Aorta (tissue), 5 donors: ENCODE measurements at regions not wholly inside any gene's neighbourhood (a gene's known extent, or its start where the extent isn't known, plus 50 kb on each side); places are given as distances from the start of the nearest gene placed in this dataset.

Experiments used
- ATAC-seq: fragments of 200-7000 bp; cut with Tn5 transposase; one replicate; pipeline ENCODE4 v1.9.1; 2022; ENCODE audit warnings: moderate library complexity; ENCODE audit not compliant: low FRiP score
- DNase-seq, 2 donors: peaks; one replicate each; pipeline ENCODE4 v3.0.0-alpha.2; 2020
- H3K27ac ChIP-seq, 2 donors: one replicate each; pipeline ENCODE4 v1.5.1; 2013; ENCODE audit warnings: low read length in 2 of 2, mild to moderate bottlenecking in 2 of 2, moderate library complexity in 2 of 2, control low read depth in 1 of 2, inconsistent platforms in 1 of 2, low read depth in 1 of 2
- H3K27me3 ChIP-seq, 2 donors: one replicate each; pipeline ENCODE4 v1.6.1; 2013; ENCODE audit warnings: control low read depth in 1 of 2, low read length in 1 of 2, mild to moderate bottlenecking in 1 of 2, moderate library complexity in 1 of 2; ENCODE audit not compliant: insufficient read depth in 2 of 2, control insufficient read depth in 1 of 2
- H3K36me3 ChIP-seq, 2 donors: one replicate each; pipeline ENCODE4 v1.6.1; 2013; ENCODE audit warnings: control low read depth in 1 of 2, low read length in 1 of 2, mild to moderate bottlenecking in 1 of 2; ENCODE audit not compliant: insufficient read depth in 2 of 2, control insufficient read depth in 1 of 2
- H3K4me1 ChIP-seq, 2 donors: one replicate each; pipeline ENCODE4 v1.6.1; 2013; ENCODE audit warnings: low read length in 2 of 2, control low read depth in 1 of 2, mild to moderate bottlenecking in 1 of 2, moderate library complexity in 1 of 2; ENCODE audit not compliant: insufficient read depth in 2 of 2, control insufficient read depth in 1 of 2
- H3K4me3 ChIP-seq, 2 donors: one replicate each; pipeline ENCODE4 v1.5.1; 2013; ENCODE audit warnings: low read length in 2 of 2, control low read depth in 1 of 2, mild to moderate bottlenecking in 1 of 2
- H3K9me3 ChIP-seq: one replicate; pipeline ENCODE4 v1.6.1; 2013; ENCODE audit warnings: mild to moderate bottlenecking, low read length; ENCODE audit not compliant: control insufficient read depth
- WGBS, 2 donors: extraction: QIAGEN DNeasy Blood & Tissue Kit; methylation state at CpG; one replicate each; pipeline ENCODE4 v1.1.7; 2013; 5-methylcytosine and 5-hydroxymethylcytosine counted together
- intact Hi-C, 2 donors: fragments of 100-400 bp; cut with DNase I; formaldehyde crosslinking; loops; one replicate each; pipeline versions ENCODE4 v1.14.2 to v1.15.0; 2022
- donor health status: healthy with polysubstance abuse.
- donor health status: Bipolar disorder and iron deficiency.
- donor health status: DM: no; HTN: no; CAD: no.
- donor health status: DM: no; HTN: no; CAD: no.
- donor health status: DM: yes; HTN: yes; CAD: no.

- Histone ChIP-seq H3K9me3 (no peaks in the 10 kb centered on the region), H3K36me3 (no peaks in the 10 kb centered on the region), H3K4me3 (no peak overlapping the region), H3K27me3 (no peaks in the 10 kb centered on the region), H3K4me1 (peaks cover 2% of the 10 kb centered on the region in 2 donors), H3K27ac (peak overlapping the region; percentile 85 to 95)
- 46 to 55% methylated on average over 5 of the region's 5 CpGs for WGBS, 2 donors
- ATAC-seq (peak; percentile 53), DNase-seq (no peak)
- intact Hi-C loops = no loop called here
These were observed 417.9 kb downstream of the AEBP2 start for GRCh38 chr12:19857204-19857603.

- Histone ChIP-seq H3K36me3 (no peaks in the 10 kb centered on the region), H3K27ac (peak overlapping the region; percentile 18 to 79), H3K9me3 (no peaks in the 10 kb centered on the region), H3K4me1 (peaks cover 2 to 12% of the 10 kb centered on the region in 2 donors), H3K27me3 (no peaks in the 10 kb centered on the region), H3K4me3 (no peak overlapping the region)
- ATAC-seq (no peak), DNase-seq (no peak)
- WGBS, 2 donors = 28 to 53% methylated on average over 1 of the region's 1 CpG
- intact Hi-C loops = no loop called here
These were observed 427.9 kb downstream of the AEBP2 start for GRCh38 chr12:19867151-19867550.

GRCh38 chr12:19867970-19868369, 428.7 kb downstream of the AEBP2 start:
- Histone ChIP-seq H3K4me1 (peaks cover 2 to 12% of the 10 kb centered on the region in 2 donors), H3K36me3 (no peaks in the 10 kb centered on the region), H3K4me3 (peak overlapping the region in 1 of 2 donors; percentile 48), H3K9me3 (no peaks in the 10 kb centered on the region), H3K27me3 (no peaks in the 10 kb centered on the region), H3K27ac (peak overlapping the region in 1 of 2 donors; percentile 70)
- DNase-seq (no peak), ATAC-seq (no peak)
- 4 to 13% methylated on average over 2 of the region's 2 CpGs for WGBS, 2 donors
- intact Hi-C loops = no loop called here

- Histone ChIP-seq H3K36me3 (no peaks in the 10 kb centered on the region), H3K4me1 (peaks cover 2 to 12% of the 10 kb centered on the region in 2 donors), H3K27me3 (no peaks in the 10 kb centered on the region), H3K9me3 (no peaks in the 10 kb centered on the region), H3K27ac (peak overlapping the region in 1 of 2 donors; percentile 54), H3K4me3 (peak overlapping the region in 1 of 2 donors; percentile 34)
- intact Hi-C loops = no loop called here
- WGBS, 2 donors = 2 to 3% methylated on average over 5 of the region's 5 CpGs
- peak; percentile 62 for ATAC-seq
- peak; percentile 62 to 79 for DNase-seq
These were observed 430.1 kb downstream of the AEBP2 start for GRCh38 chr12:19869413-19869812.

- Histone ChIP-seq H3K36me3 (no peaks in the 10 kb centered on the region), H3K4me1 (peaks cover 0 to 4% of the 10 kb centered on the region in 2 donors), H3K9me3 (no peaks in the 10 kb centered on the region), H3K27me3 (no peaks in the 10 kb centered on the region), H3K27ac (no peak overlapping the region), H3K4me3 (no peak overlapping the region)
- intact Hi-C loops = no loop called here
- no peak for ATAC-seq
- 81 to 93% methylated on average over 9 of the region's 9 CpGs for WGBS, 2 donors
- DNase-seq = no peak
These were observed 433.6 kb downstream of the AEBP2 start for GRCh38 chr12:19872621-19873540.

GRCh38 chr12:19880076-19880475, 440.8 kb downstream of the AEBP2 start:
- H3K4me3 ChIP-seq = no peak overlapping the region
- H3K9me3 ChIP-seq = no peaks in the 10 kb centered on the region
- ATAC-seq (no peak), DNase-seq (no peak)
- H3K27me3 ChIP-seq = no peaks in the 10 kb centered on the region
- no peaks in the 10 kb centered on the region for H3K36me3 ChIP-seq
- H3K4me1 ChIP-seq = peaks cover 9 to 11% of the 10 kb centered on the region in 2 donors
- intact Hi-C loops = loop anchor here in 1 of 2 donors (10.0 kb wide), 1 partner anchor 105 kb away; no protein-coding TSS in a partner anchor
- H3K27ac ChIP-seq = no peak overlapping the region

- Histone ChIP-seq H3K4me1 (peaks cover 9 to 12% of the 10 kb centered on the region in 2 donors), H3K27me3 (no peaks in the 10 kb centered on the region), H3K9me3 (no peaks in the 10 kb centered on the region), H3K4me3 (no peak overlapping the region), H3K36me3 (no peaks in the 10 kb centered on the region), H3K27ac (no peak overlapping the region)
- no peak for DNase-seq
- intact Hi-C loops = loop anchor here in 1 of 2 donors (10.0 kb wide), 1 partner anchor 106 kb away; no protein-coding TSS in a partner anchor
- no peak for ATAC-seq
These were observed 441.4 kb downstream of the AEBP2 start for GRCh38 chr12:19880721-19881120.

GRCh38 chr12:19882346-19882745, 443.1 kb downstream of the AEBP2 start:
- Histone ChIP-seq H3K4me3 (no peak overlapping the region), H3K27ac (peak overlapping the region; percentile 76 to 99), H3K4me1 (peaks cover 12 to 17% of the 10 kb centered on the region in 2 donors), H3K27me3 (no peaks in the 10 kb centered on the region), H3K9me3 (no peaks in the 10 kb centered on the region), H3K36me3 (no peaks in the 10 kb centered on the region)
- ATAC-seq (no peak), DNase-seq (no peak)
- WGBS, 2 donors = 7 to 10% methylated on average over 3 of the region's 3 CpGs
- intact Hi-C loops = loop anchor here in 1 of 2 donors (10.0 kb wide), 1 partner anchor 108 kb away; no protein-coding TSS in a partner anchor
